Activated naive CD8-positive, alpha-beta T cell treated with anti-CD3 and anti-CD28 coated beads, Interleukin-2, amount 10 ng/mL, durations not matched to agents 7 days and 5 days (primary cell): ENCODE measurements at regions not wholly inside any gene's neighbourhood (a gene's known extent, or its start where the extent isn't known, plus 50 kb on each side); places are given as distances from the start of the nearest gene placed in this dataset.

Experiments used
- ATAC-seq: fragments of 150-1000 bp; cut with Tn5 transposase; one replicate; pipeline ENCODE4 v1.10.0; 2021; ENCODE audit warnings: low read depth, moderate library complexity
- POLR2A ChIA-PET: fragments of 350-600 bp; sonication (Branson Sonifier 250); formaldehyde crosslinking; loops from one replicate; lab custom pipeline; 2021; ENCODE audit warnings: antibody characterized with exemption; lab: Charles Lee
- DNase-seq: peaks from one replicate; pipeline ENCODE4 v3.0.0; 2021
- H3K27ac Mint-ChIP-seq: one replicate; pipeline ENCODE4 v1.8.0; 2022; ENCODE audit warnings: mild to moderate bottlenecking, mixed read lengths
- H3K27me3 Mint-ChIP-seq: one replicate; pipeline ENCODE4 v1.8.0; 2022; ENCODE audit warnings: mild to moderate bottlenecking, moderate library complexity, mixed read lengths
- H3K36me3 Mint-ChIP-seq: one replicate; pipeline ENCODE4 v1.8.0; 2021; ENCODE audit warnings: mild to moderate bottlenecking, mixed read lengths
- H3K4me1 Mint-ChIP-seq: one replicate; pipeline ENCODE4 v1.8.0; 2021; ENCODE audit warnings: mixed read lengths
- H3K4me3 Mint-ChIP-seq: one replicate; pipeline ENCODE4 v1.8.0; 2022; ENCODE audit warnings: mild to moderate bottlenecking, moderate library complexity, mixed read lengths
- H3K9me3 Mint-ChIP-seq: one replicate; pipeline ENCODE4 v1.8.0; 2021; ENCODE audit warnings: mixed read lengths

DNA sequence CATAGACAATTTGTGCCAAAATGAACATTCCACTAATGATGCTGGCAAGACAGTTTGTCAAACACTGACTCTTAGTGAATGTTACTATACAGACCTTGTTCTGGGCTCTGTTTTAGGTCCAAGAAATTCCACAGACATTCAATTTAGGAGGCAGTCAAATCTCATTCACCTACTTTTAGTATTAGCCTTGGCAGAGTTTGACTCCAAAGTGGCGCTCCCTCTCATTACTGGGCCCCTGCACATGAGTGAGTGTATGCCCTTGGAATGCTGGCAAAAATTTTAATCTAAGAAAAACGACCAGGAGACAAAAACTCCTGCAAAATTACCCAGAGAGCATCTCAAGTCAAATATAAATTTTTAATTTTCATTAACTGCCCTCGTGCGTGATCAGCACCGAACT is 94.9 kb upstream of the SLC27A6 start:
- no peaks in the 10 kb centered on the region for H3K4me1 Mint-ChIP-seq
- ATAC-seq (no peak), DNase-seq (no peak)
- H3K9me3 Mint-ChIP-seq = no peaks in the 10 kb centered on the region
- H3K4me3 Mint-ChIP-seq = no peak overlapping the region
- no peaks in the 10 kb centered on the region for H3K36me3 Mint-ChIP-seq
- POLR2A ChIA-PET = no interaction called here
- peaks cover 2% of the 10 kb centered on the region for H3K27me3 Mint-ChIP-seq
- H3K27ac Mint-ChIP-seq = no peak overlapping the region

GRCh38 chr5:128870923-128871322 is 94.4 kb upstream of the SLC27A6 start:
- no peak for ATAC-seq
- Mint-ChIP-seq H3K9me3 (no peaks in the 10 kb centered on the region), H3K27ac (no peak overlapping the region)

DNA sequence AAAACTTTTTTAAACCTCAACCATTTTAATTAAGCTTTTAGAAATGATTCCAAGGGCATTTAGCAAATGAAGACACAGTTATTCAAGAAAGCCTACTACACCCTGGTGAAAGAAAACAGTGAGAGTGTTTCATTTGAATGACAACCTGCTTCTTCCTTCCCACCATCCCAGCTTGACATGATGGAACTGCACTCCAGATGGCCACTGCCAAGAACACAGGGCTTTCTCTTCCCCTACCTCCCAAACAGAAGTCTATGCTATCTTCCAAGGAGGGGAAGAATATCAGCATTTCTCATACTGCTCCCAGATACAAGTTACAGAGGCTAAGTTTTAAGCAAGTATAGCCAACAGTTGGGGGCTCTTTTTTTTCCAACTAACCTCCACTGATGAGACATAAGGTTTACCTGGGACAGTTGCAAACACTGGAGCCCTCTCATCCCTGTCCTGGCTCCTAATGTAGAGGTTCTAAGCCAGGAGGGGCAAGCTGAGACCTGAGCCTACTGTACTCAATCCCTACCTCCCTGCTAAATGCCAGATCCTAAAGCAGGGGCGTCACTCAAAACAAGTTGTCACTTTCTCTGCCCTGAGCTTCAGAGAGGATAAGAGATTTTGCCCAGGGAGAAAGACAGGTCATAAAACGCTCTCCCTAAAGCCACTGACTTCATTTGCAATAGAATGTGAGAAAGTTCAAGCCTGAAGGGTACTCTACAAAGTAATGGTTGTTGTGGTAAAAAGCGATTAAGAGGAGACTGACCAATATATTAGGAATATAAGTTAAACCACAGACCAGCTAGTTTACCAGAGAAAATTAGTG is 88.5 kb upstream of the SLC27A6 start:
- POLR2A ChIA-PET = no interaction called here
- no peak overlapping the region for H3K4me3 Mint-ChIP-seq
- H3K36me3 Mint-ChIP-seq = no peaks in the 10 kb centered on the region
- H3K27ac Mint-ChIP-seq = no peak overlapping the region
- H3K4me1 Mint-ChIP-seq = no peaks in the 10 kb centered on the region
- no peaks in the 10 kb centered on the region for H3K9me3 Mint-ChIP-seq
- DNase-seq (no peak), ATAC-seq (no peak)
- peaks cover 2% of the 10 kb centered on the region for H3K27me3 Mint-ChIP-seq

More at GRCh38 chr5:128870923-128871322, 94.4 kb upstream of the SLC27A6 start:
- POLR2A ChIA-PET = no interaction called here
- Mint-ChIP-seq H3K27me3 (peaks cover 2% of the 10 kb centered on the region), H3K4me3 (no peak overlapping the region), H3K4me1 (no peaks in the 10 kb centered on the region), H3K36me3 (no peaks in the 10 kb centered on the region)
- DNase-seq = no peak

DNA sequence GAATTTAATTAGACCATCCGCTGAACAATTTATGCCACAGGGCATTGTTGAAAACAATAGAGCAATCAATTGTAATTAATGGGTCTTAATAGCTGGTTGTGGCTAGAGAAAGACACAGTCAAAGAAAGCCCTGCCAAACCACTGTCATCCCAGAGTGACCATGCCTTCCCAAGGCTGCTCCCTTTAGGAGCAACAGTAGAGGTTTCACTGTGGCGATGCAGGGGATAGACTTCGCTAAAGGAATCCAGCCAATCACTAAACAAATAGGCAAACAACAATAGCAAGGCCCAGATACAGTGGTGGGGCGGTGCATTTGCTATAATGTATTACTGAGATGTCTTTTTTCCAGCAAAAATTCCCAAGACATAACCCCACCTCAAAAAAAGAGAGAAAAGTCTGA is 87.8 kb upstream of the SLC27A6 start:
- H3K4me1 Mint-ChIP-seq = no peaks in the 10 kb centered on the region
- H3K4me3 Mint-ChIP-seq = no peak overlapping the region
- peaks cover 2% of the 10 kb centered on the region for H3K27me3 Mint-ChIP-seq
- H3K27ac Mint-ChIP-seq = no peak overlapping the region
- DNase-seq (no peak), ATAC-seq (no peak)
- POLR2A ChIA-PET = no interaction called here
- H3K9me3 Mint-ChIP-seq = no peaks in the 10 kb centered on the region
- H3K36me3 Mint-ChIP-seq = no peaks in the 10 kb centered on the region

DNA sequence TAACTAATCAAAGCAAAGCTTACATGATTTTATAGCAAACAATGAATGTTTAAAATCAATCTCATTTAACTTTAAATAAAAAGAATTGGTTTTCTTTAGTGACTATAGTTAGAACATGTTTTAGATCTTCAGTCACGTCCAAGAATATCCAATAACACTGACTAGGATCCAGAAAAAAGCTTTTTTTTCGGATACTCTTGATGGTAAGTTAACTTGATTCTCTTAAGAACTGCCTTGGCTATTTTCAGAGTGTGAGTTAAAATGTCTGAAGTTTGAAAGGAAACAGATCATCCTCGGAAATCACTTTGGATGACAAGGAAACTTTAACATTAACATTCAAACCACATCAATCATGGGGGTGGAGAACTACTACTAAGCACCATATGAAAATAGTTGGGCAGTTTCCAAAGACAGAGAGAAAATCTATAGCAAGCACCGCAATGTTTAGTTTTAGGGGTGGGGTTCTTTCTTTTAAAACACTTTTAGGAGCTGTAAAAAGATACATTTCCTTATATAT is 83.7 kb upstream of the SLC27A6 start:
- H3K4me3 Mint-ChIP-seq = no peak overlapping the region
- POLR2A ChIA-PET = no interaction called here
- H3K36me3 Mint-ChIP-seq = no peaks in the 10 kb centered on the region
- no peaks in the 10 kb centered on the region for H3K27me3 Mint-ChIP-seq
- H3K9me3 Mint-ChIP-seq = no peaks in the 10 kb centered on the region
- no peak overlapping the region for H3K27ac Mint-ChIP-seq
- ATAC-seq (no peak), DNase-seq (no peak)
- no peaks in the 10 kb centered on the region for H3K4me1 Mint-ChIP-seq

DNA sequence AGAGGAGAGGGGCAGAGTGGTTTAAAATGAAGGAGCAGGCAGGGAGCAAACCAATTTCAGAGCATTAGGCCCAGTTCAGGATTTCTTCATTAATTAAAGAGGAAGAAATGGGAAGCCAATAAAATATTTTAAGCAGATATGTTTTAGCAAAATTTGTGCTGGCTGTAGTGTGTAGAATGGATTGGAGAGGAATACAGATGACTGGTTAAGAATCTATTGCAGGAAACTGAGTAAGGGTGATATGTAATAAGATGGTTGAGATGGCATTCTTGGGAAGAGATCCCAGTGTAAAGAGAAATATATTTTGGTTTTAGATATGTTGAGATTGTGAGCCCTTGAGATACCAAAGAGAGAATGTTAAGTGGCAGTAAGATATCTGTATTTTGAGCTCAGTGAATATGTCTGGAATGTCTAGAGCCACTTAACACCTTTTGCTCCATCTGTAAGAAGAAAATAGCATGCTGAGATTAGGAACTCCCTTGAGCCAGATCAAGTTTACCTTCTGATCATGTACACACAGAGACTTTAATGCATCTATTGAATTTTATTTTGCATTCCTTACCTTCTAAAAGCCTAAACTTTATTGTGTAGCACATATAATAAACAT is 79.5 kb upstream of the SLC27A6 start:
- no peaks in the 10 kb centered on the region for H3K4me1 Mint-ChIP-seq
- H3K27ac Mint-ChIP-seq = no peak overlapping the region

GRCh38 chr5:128895122-128895521 is 70.2 kb upstream of the SLC27A6 start:
- Mint-ChIP-seq H3K27ac (no peak overlapping the region), H3K9me3 (no peaks in the 10 kb centered on the region), H3K36me3 (no peaks in the 10 kb centered on the region), H3K4me1 (no peaks in the 10 kb centered on the region), H3K4me3 (no peak overlapping the region), H3K27me3 (no peaks in the 10 kb centered on the region)
- DNase-seq = no peak
- ATAC-seq = no peak
- POLR2A ChIA-PET = no interaction called here

More for the DNA sequence above, 79.5 kb upstream of the SLC27A6 start:
- no peaks in the 10 kb centered on the region for H3K27me3 Mint-ChIP-seq
- H3K4me3 Mint-ChIP-seq = no peak overlapping the region
- ATAC-seq (no peak), DNase-seq (no peak)
- POLR2A ChIA-PET = no interaction called here
- H3K9me3 Mint-ChIP-seq = no peaks in the 10 kb centered on the region
- no peaks in the 10 kb centered on the region for H3K36me3 Mint-ChIP-seq

- H3K4me3 Mint-ChIP-seq = no peak overlapping the region
- no peaks in the 10 kb centered on the region for H3K9me3 Mint-ChIP-seq
- H3K4me1 Mint-ChIP-seq = no peaks in the 10 kb centered on the region
- POLR2A ChIA-PET = no interaction called here
- H3K27ac Mint-ChIP-seq = no peak overlapping the region
- no peak for ATAC-seq
- no peaks in the 10 kb centered on the region for H3K27me3 Mint-ChIP-seq
- DNase-seq = no peak
- no peaks in the 10 kb centered on the region for H3K36me3 Mint-ChIP-seq
Observed at GRCh38 chr5:128896675-128897074, 68.6 kb upstream of the SLC27A6 start.

DNA sequence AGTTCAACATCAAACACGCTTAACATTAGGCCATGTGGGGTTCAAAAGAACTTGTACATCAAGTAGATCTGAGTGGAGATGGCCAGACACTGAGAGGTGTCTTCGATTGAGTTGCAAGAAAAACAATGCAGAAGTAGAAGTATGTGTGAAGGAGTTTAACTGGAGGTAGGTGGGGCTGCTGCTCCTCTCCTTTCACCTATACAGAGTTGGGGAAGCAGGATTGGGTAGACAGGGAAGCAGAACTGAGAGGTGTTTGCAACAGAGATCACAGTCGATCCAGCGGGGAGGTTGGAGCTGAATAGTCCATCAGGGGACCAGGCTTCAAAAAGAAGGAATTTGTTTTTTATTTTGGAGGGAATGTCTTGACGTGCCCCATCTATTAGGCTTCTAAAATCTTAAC is 61.7 kb upstream of the SLC27A6 start:
- POLR2A ChIA-PET = no interaction called here
- Mint-ChIP-seq H3K36me3 (no peaks in the 10 kb centered on the region), H3K27ac (no peak overlapping the region), H3K4me1 (no peaks in the 10 kb centered on the region), H3K9me3 (no peaks in the 10 kb centered on the region), H3K27me3 (no peaks in the 10 kb centered on the region), H3K4me3 (no peak overlapping the region)
- DNase-seq = no peak
- no peak for ATAC-seq

DNA sequence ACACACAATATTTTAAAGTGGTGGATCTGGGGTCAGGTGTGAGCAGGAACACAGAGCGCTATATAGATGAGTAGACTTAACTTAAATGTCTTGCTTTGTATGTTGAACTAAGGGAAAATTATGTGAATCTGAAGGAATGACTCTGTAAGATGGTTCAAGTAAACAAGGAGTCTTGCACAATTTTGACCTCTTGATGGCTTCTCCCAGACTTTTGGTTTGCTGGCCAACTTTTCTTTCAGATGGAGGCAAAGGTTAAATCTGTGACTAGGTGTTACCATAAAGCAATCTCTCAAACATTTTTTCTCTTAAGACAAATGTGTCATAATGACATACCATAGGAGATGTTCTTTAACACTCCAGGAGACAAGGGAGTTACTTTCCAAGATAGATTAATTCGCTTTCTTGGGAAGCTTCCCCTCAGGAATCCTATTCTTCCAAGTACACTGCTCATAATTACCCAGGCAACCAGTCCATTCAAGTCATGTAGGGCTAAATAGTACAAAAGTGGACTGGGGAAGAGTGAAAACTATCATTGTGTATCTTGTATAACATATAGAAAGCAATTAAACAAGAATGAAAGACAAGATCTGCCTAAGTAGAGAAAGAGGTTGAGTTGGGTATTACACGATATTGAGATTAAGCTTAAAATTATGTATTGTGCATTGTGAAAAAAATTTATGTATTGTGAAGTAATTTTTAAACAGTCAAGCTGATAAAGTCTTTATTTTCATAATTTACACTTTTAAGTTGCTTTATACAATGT is 60.3 kb upstream of the SLC27A6 start:
- H3K9me3 Mint-ChIP-seq = no peaks in the 10 kb centered on the region
- no peak for ATAC-seq
- no peak for DNase-seq
- POLR2A ChIA-PET = no interaction called here
- no peak overlapping the region for H3K4me3 Mint-ChIP-seq
- H3K4me1 Mint-ChIP-seq = no peaks in the 10 kb centered on the region
- H3K27me3 Mint-ChIP-seq = no peaks in the 10 kb centered on the region
- H3K27ac Mint-ChIP-seq = no peak overlapping the region
- no peaks in the 10 kb centered on the region for H3K36me3 Mint-ChIP-seq

- Mint-ChIP-seq H3K4me3 (no peak overlapping the region), H3K27me3 (no peaks in the 10 kb centered on the region)
Observed at GRCh38 chr5:128905568-128906110, 59.6 kb upstream of the SLC27A6 start.

DNA sequence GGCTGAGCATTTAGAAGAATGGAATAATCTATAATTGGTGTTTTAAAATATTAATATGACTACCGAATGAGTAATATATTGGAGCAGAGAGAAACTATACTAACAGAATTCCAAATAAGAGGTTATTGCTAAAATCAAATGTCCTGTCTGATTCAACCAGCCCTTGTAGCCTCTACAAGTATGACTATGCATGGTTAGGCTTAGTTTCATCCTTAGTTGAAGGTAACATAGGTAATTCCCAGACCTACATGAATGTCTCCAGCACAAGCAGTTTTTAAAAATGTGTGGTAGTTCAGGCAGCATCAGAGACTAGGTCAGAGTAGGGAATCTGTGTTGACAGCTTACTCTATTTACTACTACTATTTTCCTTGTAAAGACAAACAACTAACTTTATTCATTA is 51.7 kb upstream of the SLC27A6 start:
- ATAC-seq = no peak
- POLR2A ChIA-PET = no interaction called here
- no peaks in the 10 kb centered on the region for H3K27me3 Mint-ChIP-seq
- H3K4me1 Mint-ChIP-seq = no peaks in the 10 kb centered on the region
- H3K9me3 Mint-ChIP-seq = no peaks in the 10 kb centered on the region
- H3K36me3 Mint-ChIP-seq = no peaks in the 10 kb centered on the region
- no peak for DNase-seq
- H3K4me3 Mint-ChIP-seq = no peak overlapping the region
- no peak overlapping the region for H3K27ac Mint-ChIP-seq

More at GRCh38 chr5:128905568-128906110, 59.6 kb upstream of the SLC27A6 start:
- peak; percentile 36 for ATAC-seq
- Mint-ChIP-seq H3K36me3 (no peaks in the 10 kb centered on the region), H3K27ac (no peak overlapping the region), H3K4me1 (no peaks in the 10 kb centered on the region), H3K9me3 (no peaks in the 10 kb centered on the region)
- POLR2A ChIA-PET = no interaction called here
- DNase-seq = no peak
